Type B pancreatic cell (in vitro differentiated cells): ENCODE measurements at regions not wholly inside any gene's neighbourhood (a gene's known extent, or its start where the extent isn't known, plus 50 kb on each side); places are given as distances from the start of the nearest gene placed in this dataset.
"Not testable (repeated sequence)": the region's sequence is repeated elsewhere in the genome, so short reads cannot be mapped to it uniquely, and the experiment has no call there.

Source experiments
- DNase-seq: peaks from one replicate; pipeline ENCODE4 v3.0.0; 2021; ENCODE audit warnings: mixed read lengths; ENCODE audit not compliant: unreplicated experiment; ENCODE audit errors: extremely low spot score
- H3K27ac Mint-ChIP-seq: 2 replicates; pipeline ENCODE4 v1.8.0; 2021; ENCODE audit warnings: mild to moderate bottlenecking, mixed read lengths
- H3K27me3 Mint-ChIP-seq: 2 replicates; pipeline ENCODE4 v1.8.0; 2021; ENCODE audit warnings: mixed read lengths
- H3K36me3 Mint-ChIP-seq: 2 replicates; pipeline ENCODE4 v1.8.0; 2021; ENCODE audit warnings: mixed read lengths
- H3K4me1 Mint-ChIP-seq: one replicate; pipeline ENCODE4 v1.8.0; 2021; ENCODE audit warnings: mixed read lengths; ENCODE audit not compliant: unreplicated experiment
- H3K4me3 Mint-ChIP-seq: 2 replicates; pipeline ENCODE4 v1.8.0; 2021; ENCODE audit warnings: mild to moderate bottlenecking, mixed read lengths
- H3K9me3 Mint-ChIP-seq: 2 replicates; pipeline ENCODE4 v1.8.0; 2021; ENCODE audit warnings: mixed read lengths
- TF ChIP-seq, protein P1 (sequence below): fragments of 200-600 bp; sonication (generic); conservative IDR thresholded peaks from 2 replicates; pipeline ENCODE4 v1.5.0; 2021; ENCODE audit warnings: antibody characterized with exemption, mild to moderate bottlenecking

- H3K9me3 Mint-ChIP-seq, result peaks cover 25% of the 10 kb centered on the region
- H3K4me1 Mint-ChIP-seq, result peaks cover 6% of the 10 kb centered on the region
- no peak overlapping the region for H3K4me3 Mint-ChIP-seq
- H3K27me3 Mint-ChIP-seq, result peaks cover 3% of the 10 kb centered on the region
- no peak for DNase-seq
- H3K36me3 Mint-ChIP-seq, result peaks cover 16% of the 10 kb centered on the region
- TF ChIP-seq, protein P1, sequence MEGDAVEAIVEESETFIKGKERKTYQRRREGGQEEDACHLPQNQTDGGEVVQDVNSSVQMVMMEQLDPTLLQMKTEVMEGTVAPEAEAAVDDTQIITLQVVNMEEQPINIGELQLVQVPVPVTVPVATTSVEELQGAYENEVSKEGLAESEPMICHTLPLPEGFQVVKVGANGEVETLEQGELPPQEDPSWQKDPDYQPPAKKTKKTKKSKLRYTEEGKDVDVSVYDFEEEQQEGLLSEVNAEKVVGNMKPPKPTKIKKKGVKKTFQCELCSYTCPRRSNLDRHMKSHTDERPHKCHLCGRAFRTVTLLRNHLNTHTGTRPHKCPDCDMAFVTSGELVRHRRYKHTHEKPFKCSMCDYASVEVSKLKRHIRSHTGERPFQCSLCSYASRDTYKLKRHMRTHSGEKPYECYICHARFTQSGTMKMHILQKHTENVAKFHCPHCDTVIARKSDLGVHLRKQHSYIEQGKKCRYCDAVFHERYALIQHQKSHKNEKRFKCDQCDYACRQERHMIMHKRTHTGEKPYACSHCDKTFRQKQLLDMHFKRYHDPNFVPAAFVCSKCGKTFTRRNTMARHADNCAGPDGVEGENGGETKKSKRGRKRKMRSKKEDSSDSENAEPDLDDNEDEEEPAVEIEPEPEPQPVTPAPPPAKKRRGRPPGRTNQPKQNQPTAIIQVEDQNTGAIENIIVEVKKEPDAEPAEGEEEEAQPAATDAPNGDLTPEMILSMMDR, result no peak
- no peak overlapping the region for H3K27ac Mint-ChIP-seq
These were observed 158.5 kb upstream of the MXRA5 start for GRCh38 chrX:3504916-3505315.

- H3K36me3 Mint-ChIP-seq, result peaks cover 16% of the 10 kb centered on the region
- H3K27me3 Mint-ChIP-seq, result peaks cover 3% of the 10 kb centered on the region
- peak overlapping the region; percentile 42 for H3K4me3 Mint-ChIP-seq
- DNase-seq, result no peak
- peaks cover 21% of the 10 kb centered on the region for H3K9me3 Mint-ChIP-seq
- H3K4me1 Mint-ChIP-seq, result peaks cover 6% of the 10 kb centered on the region
- H3K27ac Mint-ChIP-seq, result no peak overlapping the region
- TF ChIP-seq, protein P1, result no peak
These were observed 155.5 kb upstream of the MXRA5 start for GRCh38 chrX:3501833-3502535.

GRCh38 chrX:3495836-3496769 lies 149.7 kb upstream of the MXRA5 start:
- H3K4me1 Mint-ChIP-seq, H3K36me3 Mint-ChIP-seq, H3K27me3 Mint-ChIP-seq, H3K4me3 Mint-ChIP-seq, H3K27ac Mint-ChIP-seq, DNase-seq: not testable (repeated sequence)
- peaks cover 19% of the 10 kb centered on the region for H3K9me3 Mint-ChIP-seq

- H3K4me3 Mint-ChIP-seq, result no peak overlapping the region
- peaks cover 7% of the 10 kb centered on the region for H3K9me3 Mint-ChIP-seq
- TF ChIP-seq, protein P1, result no peak
- H3K36me3 Mint-ChIP-seq, result no peaks in the 10 kb centered on the region
- DNase-seq, result no peak
- H3K27me3 Mint-ChIP-seq, result no peaks in the 10 kb centered on the region
- no peak overlapping the region for H3K27ac Mint-ChIP-seq
- H3K4me1 Mint-ChIP-seq, result no peaks in the 10 kb centered on the region
These were observed 147.2 kb upstream of the MXRA5 start for GRCh38 chrX:3493605-3494004.

DNA sequence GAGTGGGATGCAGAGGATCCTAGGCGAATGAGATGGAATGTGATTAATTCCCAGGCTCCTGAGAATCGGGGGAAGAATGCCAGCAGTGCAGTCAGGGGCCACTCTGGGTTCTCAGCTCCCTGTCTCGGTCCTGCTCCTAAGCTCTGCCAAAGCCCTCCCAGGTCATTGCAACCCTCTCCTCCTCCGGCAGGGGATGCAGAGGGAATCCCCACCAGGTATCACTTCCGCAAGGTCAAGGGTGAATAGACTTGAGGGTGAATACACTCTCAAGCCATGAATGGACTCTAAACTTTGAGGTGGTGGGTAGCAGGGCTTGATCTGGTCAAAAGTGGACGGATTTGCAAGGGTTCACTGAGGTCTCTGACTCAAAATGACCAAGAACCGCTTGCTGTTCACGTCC lies 139.3 kb upstream of the MXRA5 start:
- TF ChIP-seq, protein P1, result no peak
- Mint-ChIP-seq H3K4me3 (no peak overlapping the region), H3K36me3 (no peaks in the 10 kb centered on the region), H3K4me1 (no peaks in the 10 kb centered on the region), H3K27me3 (no peaks in the 10 kb centered on the region), H3K9me3 (no peaks in the 10 kb centered on the region), H3K27ac (no peak overlapping the region)
- no peak for DNase-seq

DNA sequence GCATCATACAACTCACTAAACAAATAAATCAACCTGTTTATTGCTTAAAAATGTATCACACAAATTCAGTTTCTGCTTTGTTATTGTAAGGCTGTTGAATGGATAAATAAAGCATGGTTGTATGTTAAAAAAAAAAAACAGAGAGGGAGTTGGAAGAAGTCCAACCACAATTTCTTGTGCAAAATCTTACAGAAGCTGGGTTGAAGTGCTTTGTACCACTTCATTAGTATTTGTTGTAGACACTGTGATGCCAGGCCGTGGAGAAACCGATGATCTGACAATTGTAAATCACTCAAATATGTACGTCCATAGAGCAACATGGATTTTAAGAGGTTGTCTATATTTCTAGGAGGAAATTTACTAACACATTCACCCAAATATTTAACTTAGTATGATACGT lies 132.6 kb upstream of the MXRA5 start:
- H3K4me3 Mint-ChIP-seq, result no peak overlapping the region
- H3K27me3 Mint-ChIP-seq, result no peaks in the 10 kb centered on the region
- no peaks in the 10 kb centered on the region for H3K9me3 Mint-ChIP-seq
- DNase-seq, result no peak
- TF ChIP-seq, protein P1, result no peak
- peaks cover 6% of the 10 kb centered on the region for H3K4me1 Mint-ChIP-seq
- no peak overlapping the region for H3K27ac Mint-ChIP-seq
- H3K36me3 Mint-ChIP-seq, result no peaks in the 10 kb centered on the region
